Tibial nerve (tissue), 4 donors: ENCODE measurements at regions not wholly inside any gene's neighbourhood (a gene's known extent, or its start where the extent isn't known, plus 50 kb on each side); places are given as distances from the start of the nearest gene placed in this dataset.

Source experiments
- CTCF ChIP-seq, 5 experiments: fragments of 200-600 bp in 3 of 5; fragments of 450-650 bp in 2 of 5; sonication (generic) in 3 of 5; IDR thresholded peaks; one replicate each; pipeline ENCODE4 v1.5.1; 2016 to 2019; ENCODE audit warnings: antibody characterized with exemption in 5 of 5, mild to moderate bottlenecking in 3 of 5, moderate library complexity in 2 of 5
- EP300 ChIP-seq, 2 donors: sonication (generic); formaldehyde crosslinking; IDR thresholded peaks; one replicate each; pipeline ENCODE4 v1.6.1; 2017; ENCODE audit warnings: antibody characterized with exemption in 2 of 2, mild to moderate bottlenecking in 1 of 2
- POLR2A ChIP-seq, 2 donors: fragments of 450-650 bp; IDR thresholded peaks; one replicate each; pipeline ENCODE4 v1.6.1; 2017; ENCODE audit warnings: antibody characterized with exemption in 2 of 2, mild to moderate bottlenecking in 2 of 2, moderate library complexity in 2 of 2

GRCh38 chr16:59058250-59058649 lies 324.1 kb upstream of the GOT2 start:
- TF ChIP-seq EP300 (IDR thresholded peaks at IDR 0.05) (no peak), CTCF (IDR thresholded peaks at IDR 0.05) (no peak), POLR2A (IDR thresholded peaks at IDR 0.05) (no peak)
